NB4 (cell line): ENCODE measurements at regions not wholly inside any gene's neighbourhood (a gene's known extent, or its start where the extent isn't known, plus 50 kb on each side); places are given as distances from the start of the nearest gene placed in this dataset.

Experiments used
- POLR2A ChIP-seq: IDR thresholded peaks from 2 replicates; pipeline ENCODE4 v1.6.1; 2011; ENCODE audit warnings: mild to moderate bottlenecking; ENCODE audit not compliant: insufficient read length; ENCODE audit errors: extremely low read depth
- TF ChIP-seq, protein P1 (sequence below): IDR thresholded peaks from one replicate; pipeline ENCODE4 v1.5.1; 2012; ENCODE audit warnings: low read depth, low read length

DNA sequence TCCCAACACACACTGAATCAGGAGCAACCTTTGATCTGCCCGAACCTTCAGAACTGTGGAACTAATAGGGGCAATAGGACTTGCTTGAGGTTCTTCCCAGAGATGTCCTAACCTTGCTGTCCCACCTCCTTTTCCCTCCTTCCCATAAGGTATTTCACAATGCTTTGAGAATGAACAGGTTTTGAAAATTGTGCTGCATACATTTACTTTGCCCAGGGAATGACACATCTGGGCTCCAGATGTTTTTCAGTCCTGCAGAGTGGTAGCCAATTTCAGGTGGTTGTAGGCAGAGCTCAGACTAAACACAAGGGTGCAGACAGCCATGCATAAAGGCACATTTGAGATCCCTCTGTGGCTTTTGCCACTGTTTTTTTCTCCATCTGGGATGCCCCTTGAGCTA lies 206.7 kb upstream of the PWP1 start:
- TF ChIP-seq, protein P1, sequence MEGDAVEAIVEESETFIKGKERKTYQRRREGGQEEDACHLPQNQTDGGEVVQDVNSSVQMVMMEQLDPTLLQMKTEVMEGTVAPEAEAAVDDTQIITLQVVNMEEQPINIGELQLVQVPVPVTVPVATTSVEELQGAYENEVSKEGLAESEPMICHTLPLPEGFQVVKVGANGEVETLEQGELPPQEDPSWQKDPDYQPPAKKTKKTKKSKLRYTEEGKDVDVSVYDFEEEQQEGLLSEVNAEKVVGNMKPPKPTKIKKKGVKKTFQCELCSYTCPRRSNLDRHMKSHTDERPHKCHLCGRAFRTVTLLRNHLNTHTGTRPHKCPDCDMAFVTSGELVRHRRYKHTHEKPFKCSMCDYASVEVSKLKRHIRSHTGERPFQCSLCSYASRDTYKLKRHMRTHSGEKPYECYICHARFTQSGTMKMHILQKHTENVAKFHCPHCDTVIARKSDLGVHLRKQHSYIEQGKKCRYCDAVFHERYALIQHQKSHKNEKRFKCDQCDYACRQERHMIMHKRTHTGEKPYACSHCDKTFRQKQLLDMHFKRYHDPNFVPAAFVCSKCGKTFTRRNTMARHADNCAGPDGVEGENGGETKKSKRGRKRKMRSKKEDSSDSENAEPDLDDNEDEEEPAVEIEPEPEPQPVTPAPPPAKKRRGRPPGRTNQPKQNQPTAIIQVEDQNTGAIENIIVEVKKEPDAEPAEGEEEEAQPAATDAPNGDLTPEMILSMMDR = no peak
- no peak for TF ChIP-seq POLR2A
